ENCODE measurements at regions not wholly inside any gene's neighbourhood (a gene's known extent, or its start where the extent isn't known, plus 50 kb on each side); places are given as distances from the start of the nearest gene placed in this dataset.

- no peak for DNase-seq (ENCODE audit: low read depth in 2 of 2, low spot score in 1 of 2)
Measured at GRCh38 chr10:78549140-78549935, 515.7 kb downstream of the RPS24 start.

GRCh38 chr10:78550090-78550489 is 516.4 kb downstream of the RPS24 start:
- no peak for DNase-seq (ENCODE audit: low read depth in 2 of 2, low spot score in 1 of 2)

- no peak for DNase-seq (ENCODE audit: low read depth in 2 of 2, low spot score in 1 of 2)
Measured at GRCh38 chr10:78550716-78551115, 517.1 kb downstream of the RPS24 start.

GRCh38 chr10:78551184-78552005 is 517.4 kb upstream of the ZMIZ1 start:
- DNase-seq (ENCODE audit: low read depth in 2 of 2, low spot score in 1 of 2): no peak

- no peak for DNase-seq (ENCODE audit: low read depth in 2 of 2, low spot score in 1 of 2)
Measured at GRCh38 chr10:78552261-78552811, 516.4 kb upstream of the ZMIZ1 start.

- no peak for DNase-seq (ENCODE audit: low read depth in 2 of 2, low spot score in 1 of 2)
Measured at GRCh38 chr10:78553792-78554191, 515.0 kb upstream of the ZMIZ1 start.

GRCh38 chr10:78555128-78555527 is 513.6 kb upstream of the ZMIZ1 start:
- DNase-seq (ENCODE audit: low read depth in 2 of 2, low spot score in 1 of 2): no peak

GRCh38 chr10:78556705-78557432 is 511.9 kb upstream of the ZMIZ1 start:
- DNase-seq (ENCODE audit: low read depth in 2 of 2, low spot score in 1 of 2): no peak

GRCh38 chr10:78557433-78557925 is 511.3 kb upstream of the ZMIZ1 start:
- no peak for DNase-seq (ENCODE audit: low read depth in 2 of 2, low spot score in 1 of 2)

- DNase-seq (ENCODE audit: low read depth in 2 of 2, low spot score in 1 of 2): no peak
Measured at GRCh38 chr10:78559661-78560340, 509.0 kb upstream of the ZMIZ1 start.

- DNase-seq (ENCODE audit: low read depth in 2 of 2, low spot score in 1 of 2): no peak
Measured at GRCh38 chr10:78560341-78560688, 508.5 kb upstream of the ZMIZ1 start.

- DNase-seq (ENCODE audit: low read depth in 2 of 2, low spot score in 1 of 2): no peak
Measured at GRCh38 chr10:78563314-78563713, 505.5 kb upstream of the ZMIZ1 start.

- DNase-seq (ENCODE audit: low read depth in 2 of 2, low spot score in 1 of 2): no peak
Measured at GRCh38 chr10:78565841-78566240, 502.9 kb upstream of the ZMIZ1 start.

GRCh38 chr10:78566284-78567111 is 502.3 kb upstream of the ZMIZ1 start:
- no peak for DNase-seq (ENCODE audit: low read depth in 2 of 2, low spot score in 1 of 2)

GRCh38 chr10:78567680-78568455 is 500.9 kb upstream of the ZMIZ1 start:
- no peak for DNase-seq (ENCODE audit: low read depth in 2 of 2, low spot score in 1 of 2)

GRCh38 chr10:78568620-78569019 is 500.1 kb upstream of the ZMIZ1 start:
- DNase-seq (ENCODE audit: low read depth in 2 of 2, low spot score in 1 of 2): no peak

- DNase-seq (ENCODE audit: low read depth in 2 of 2, low spot score in 1 of 2): no peak
Measured at GRCh38 chr10:78570633-78571235, 498.0 kb upstream of the ZMIZ1 start.

- no peak for DNase-seq (ENCODE audit: low read depth in 2 of 2, low spot score in 1 of 2)
Measured at GRCh38 chr10:78571286-78571685, 497.5 kb upstream of the ZMIZ1 start.

- DNase-seq (ENCODE audit: low read depth in 2 of 2, low spot score in 1 of 2): no peak
Measured at GRCh38 chr10:78571891-78572290, 496.9 kb upstream of the ZMIZ1 start.
